Head of caudate nucleus (tissue), 42 donors: ENCODE measurements at regions not wholly inside any gene's neighbourhood (a gene's known extent, or its start where the extent isn't known, plus 50 kb on each side); places are given as distances from the start of the nearest gene placed in this dataset.
"Not testable (repeated sequence)": the region's sequence is repeated elsewhere in the genome, so short reads cannot be mapped to it uniquely, and the experiment has no call there.

Source experiments
- DNase-seq, 42 donors: peaks; one replicate each; pipeline versions ENCODE4 v3.0.0 to v3.0.0-alpha.2; 2020 to 2021; ENCODE audit warnings: mixed read lengths in 7 of 42
- intact Hi-C: fragments of 100-400 bp; cut with DNase I; formaldehyde crosslinking; loops from one replicate; pipeline ENCODE4 v1.15.0; 2022

GRCh38 chr9:135299239-135299590 lies 180.4 kb upstream of the PPP1R26 start:
- peak in 3 of 42 donors; percentile 10 to 29 (median 18) for DNase-seq
- intact Hi-C loops = no loop called here

- DNase-seq = peak in 2 of 42 donors; percentile 18 to 23
- intact Hi-C loops = no loop called here
Observed at GRCh38 chr9:135299651-135300345, 179.8 kb upstream of the PPP1R26 start.

- intact Hi-C loops = no loop called here
- peak in 21 of 42 donors; percentile 11 to 74 (median 42) for DNase-seq
Observed at GRCh38 chr9:135300346-135301141, 179.0 kb upstream of the PPP1R26 start.

- peak in 5 of 42 donors; percentile 5 to 28 (median 18) for DNase-seq
- intact Hi-C loops = no loop called here
Observed at GRCh38 chr9:135301271-135302263, 178.0 kb upstream of the PPP1R26 start.

- peak in 5 of 42 donors; percentile 5 to 37 (median 32) for DNase-seq
- intact Hi-C loops = no loop called here
Observed at GRCh38 chr9:135302329-135303279, 177.0 kb upstream of the PPP1R26 start.

GRCh38 chr9:135303280-135303647 lies 176.3 kb upstream of the PPP1R26 start:
- intact Hi-C loops = no loop called here
- DNase-seq = peak in 5 of 42 donors; percentile 3 to 34 (median 7)

- intact Hi-C loops = no loop called here
- no peak for DNase-seq
Observed at GRCh38 chr9:135303865-135304499, 175.6 kb upstream of the PPP1R26 start.

- peak in 3 of 42 donors; percentile 2 to 17 (median 5) for DNase-seq
- intact Hi-C loops = no loop called here
Observed at GRCh38 chr9:135304886-135305285, 174.7 kb upstream of the PPP1R26 start.

GRCh38 chr9:135305546-135306180 lies 173.9 kb upstream of the PPP1R26 start:
- intact Hi-C loops = no loop called here
- DNase-seq = peak in 2 of 42 donors; percentile 33

GRCh38 chr9:135306699-135307098 lies 172.9 kb upstream of the PPP1R26 start:
- intact Hi-C loops = no loop called here
- DNase-seq = peak in 4 of 42 donors; percentile 4 to 40 (median 26)

- intact Hi-C loops = no loop called here
- DNase-seq = peak in 2 of 42 donors; percentile 16 to 22
Observed at GRCh38 chr9:135307300-135307699, 172.3 kb upstream of the PPP1R26 start.

GRCh38 chr9:135307919-135308318 lies 171.7 kb upstream of the PPP1R26 start:
- intact Hi-C loops = not testable (repeated sequence)
- peak in 3 of 42 donors; percentile 4 to 27 (median 24) for DNase-seq

GRCh38 chr9:135308821-135309762 lies 170.5 kb upstream of the PPP1R26 start:
- intact Hi-C loops = no loop called here
- peak in 19 of 42 donors; percentile 13 to 56 (median 34) for DNase-seq

GRCh38 chr9:135309763-135310125 lies 169.8 kb upstream of the PPP1R26 start:
- peak in 1 of 42 donors; percentile 22 for DNase-seq
- intact Hi-C loops = no loop called here

GRCh38 chr9:135310134-135310533 lies 169.4 kb upstream of the PPP1R26 start:
- DNase-seq = peak in 1 of 42 donors; percentile 27
- intact Hi-C loops = no loop called here

- intact Hi-C loops = no loop called here
- DNase-seq = peak in 3 of 42 donors; percentile 2 to 28 (median 12)
Observed at GRCh38 chr9:135315572-135315971, 164.0 kb upstream of the PPP1R26 start.
